ENCODE measurements at regions not wholly inside any gene's neighbourhood (a gene's known extent, or its start where the extent isn't known, plus 50 kb on each side); places are given as distances from the start of the nearest gene placed in this dataset.

- Histone ChIP-seq H3K4me3 (ENCODE audit: insufficient read depth, low read depth, low read length) (no peak overlapping the region), H3K27me3 (ENCODE audit: control insufficient read depth, insufficient read depth, low read length, poor library complexity, severe bottlenecking) (no peaks in the 10 kb centered on the region), H3K4me1 (ENCODE audit: control insufficient read depth, insufficient read depth, low read length) (peaks cover 19% of the 10 kb centered on the region), H3K36me3 (ENCODE audit: control insufficient read depth, insufficient read depth, low read length) (no peaks in the 10 kb centered on the region), H3K9me3 (ENCODE audit: control insufficient read depth, low read length) (no peaks in the 10 kb centered on the region), H3K27ac (ENCODE audit: insufficient read depth, low read depth, low read length, poor library complexity, severe bottlenecking) (no peak overlapping the region)
- 95 to 96% methylated on average over 15 of the region's 15 CpGs for WGBS, 2 experiments
Measured at GRCh38 chr5:141767671-141768070, 85.6 kb upstream of the ARAP3 start.

- peaks cover 8% of the 10 kb centered on the region for H3K4me1 ChIP-seq (ENCODE audit: control insufficient read depth, insufficient read depth, low read length)
- WGBS, 2 experiments = 79 to 80% methylated on average over 2 of the region's 2 CpGs
Measured at GRCh38 chr5:141765896-141766551, 84.0 kb upstream of the ARAP3 start.

DNA sequence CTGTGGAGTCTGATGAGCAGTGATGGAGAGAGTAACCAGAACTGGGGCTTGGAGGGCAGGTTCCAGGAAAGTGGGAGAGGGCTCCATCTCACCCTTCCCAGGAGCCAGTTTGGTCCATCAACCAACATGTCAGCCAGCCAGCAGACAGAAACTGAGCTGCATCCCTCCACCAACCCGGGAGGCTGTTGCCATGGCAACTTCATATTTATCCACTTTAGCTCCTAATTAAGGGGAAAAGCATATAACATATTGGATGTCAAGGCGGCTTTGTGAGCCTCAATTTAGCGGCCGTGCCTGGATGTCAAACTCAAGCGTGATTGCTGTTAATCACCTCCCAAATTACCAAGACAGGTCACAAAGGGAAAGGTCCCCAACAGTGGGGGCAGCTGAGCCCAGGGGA, 81.5 kb upstream of the ARAP3 start:
- Histone ChIP-seq H3K27ac (ENCODE audit: insufficient read depth, low read depth, low read length, poor library complexity, severe bottlenecking) (no peak overlapping the region), H3K9me3 (ENCODE audit: control insufficient read depth, low read length) (no peaks in the 10 kb centered on the region), H3K36me3 (ENCODE audit: control insufficient read depth, insufficient read depth, low read length) (no peaks in the 10 kb centered on the region), H3K27me3 (ENCODE audit: control insufficient read depth, insufficient read depth, low read length, poor library complexity, severe bottlenecking) (no peaks in the 10 kb centered on the region), H3K4me3 (ENCODE audit: insufficient read depth, low read depth, low read length) (no peak overlapping the region), H3K4me1 (ENCODE audit: control insufficient read depth, insufficient read depth, low read length) (peaks cover 18% of the 10 kb centered on the region)
- 93 to 97% methylated on average over 5 of the region's 5 CpGs for WGBS, 2 experiments

More at GRCh38 chr5:141765896-141766551, 84.0 kb upstream of the ARAP3 start:
- Histone ChIP-seq H3K36me3 (ENCODE audit: control insufficient read depth, insufficient read depth, low read length) (no peaks in the 10 kb centered on the region), H3K9me3 (ENCODE audit: control insufficient read depth, low read length) (no peaks in the 10 kb centered on the region), H3K4me3 (ENCODE audit: insufficient read depth, low read depth, low read length) (no peak overlapping the region), H3K27me3 (ENCODE audit: control insufficient read depth, insufficient read depth, low read length, poor library complexity, severe bottlenecking) (no peaks in the 10 kb centered on the region), H3K27ac (ENCODE audit: insufficient read depth, low read depth, low read length, poor library complexity, severe bottlenecking) (no peak overlapping the region)

- WGBS, 2 experiments = 88 to 93% methylated on average over 8 of the region's 8 CpGs
- no peak overlapping the region for H3K4me3 ChIP-seq (ENCODE audit: insufficient read depth, low read depth, low read length)
Measured at GRCh38 chr5:141762790-141763368, 80.8 kb upstream of the ARAP3 start.

GRCh38 chr5:141762316-141762715, 80.3 kb upstream of the ARAP3 start:
- H3K36me3 ChIP-seq (ENCODE audit: control insufficient read depth, insufficient read depth, low read length) = no peaks in the 10 kb centered on the region
- WGBS, 2 experiments = 84% methylated on average over 11 of the region's 11 CpGs
- peaks cover 30% of the 10 kb centered on the region for H3K4me1 ChIP-seq (ENCODE audit: control insufficient read depth, insufficient read depth, low read length)
- H3K27me3 ChIP-seq (ENCODE audit: control insufficient read depth, insufficient read depth, low read length, poor library complexity, severe bottlenecking) = no peaks in the 10 kb centered on the region
- H3K4me3 ChIP-seq (ENCODE audit: insufficient read depth, low read depth, low read length) = no peak overlapping the region
- H3K9me3 ChIP-seq (ENCODE audit: control insufficient read depth, low read length) = no peaks in the 10 kb centered on the region
- no peak overlapping the region for H3K27ac ChIP-seq (ENCODE audit: insufficient read depth, low read depth, low read length, poor library complexity, severe bottlenecking)

More at GRCh38 chr5:141762790-141763368, 80.8 kb upstream of the ARAP3 start:
- Histone ChIP-seq H3K27ac (ENCODE audit: insufficient read depth, low read depth, low read length, poor library complexity, severe bottlenecking) (no peak overlapping the region), H3K4me1 (ENCODE audit: control insufficient read depth, insufficient read depth, low read length) (peaks cover 25% of the 10 kb centered on the region), H3K36me3 (ENCODE audit: control insufficient read depth, insufficient read depth, low read length) (no peaks in the 10 kb centered on the region), H3K9me3 (ENCODE audit: control insufficient read depth, low read length) (no peaks in the 10 kb centered on the region), H3K27me3 (ENCODE audit: control insufficient read depth, insufficient read depth, low read length, poor library complexity, severe bottlenecking) (no peaks in the 10 kb centered on the region)

- H3K4me1 ChIP-seq (ENCODE audit: control insufficient read depth, insufficient read depth, low read length) = peaks cover 25% of the 10 kb centered on the region
- 73 to 74% methylated on average over 9 to 10 of the region's 10 CpGs for WGBS, 2 experiments
- H3K36me3 ChIP-seq (ENCODE audit: control insufficient read depth, insufficient read depth, low read length) = no peaks in the 10 kb centered on the region
- H3K4me3 ChIP-seq (ENCODE audit: insufficient read depth, low read depth, low read length) = no peak overlapping the region
- H3K9me3 ChIP-seq (ENCODE audit: control insufficient read depth, low read length) = no peaks in the 10 kb centered on the region
- no peak overlapping the region for H3K27ac ChIP-seq (ENCODE audit: insufficient read depth, low read depth, low read length, poor library complexity, severe bottlenecking)
- H3K27me3 ChIP-seq (ENCODE audit: control insufficient read depth, insufficient read depth, low read length, poor library complexity, severe bottlenecking) = no peaks in the 10 kb centered on the region
Measured at GRCh38 chr5:141760753-141761152, 78.7 kb upstream of the ARAP3 start.

DNA sequence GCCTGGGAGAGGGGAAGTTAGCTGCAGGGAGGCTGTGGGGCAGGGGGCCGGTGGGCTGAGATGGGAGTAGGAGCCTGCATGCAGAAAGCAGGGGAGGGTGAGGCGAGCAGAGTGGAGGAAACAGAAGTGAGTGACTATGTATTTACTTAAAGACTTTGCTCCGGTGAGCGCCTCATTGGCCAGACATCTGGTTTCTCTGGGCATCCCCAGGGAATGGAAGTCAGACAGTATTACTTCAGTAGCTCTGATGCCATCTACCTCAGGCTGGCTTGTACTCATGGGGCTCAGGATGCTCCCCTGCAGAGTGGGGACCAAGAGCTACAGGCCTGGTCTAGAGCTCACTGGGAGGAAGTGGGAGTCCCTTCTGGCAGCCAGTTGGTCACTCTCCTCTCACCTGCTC, 78.2 kb upstream of the ARAP3 start:
- WGBS, 2 experiments = 83 to 86% methylated on average over 4 of the region's 4 CpGs
- Histone ChIP-seq H3K4me1 (ENCODE audit: control insufficient read depth, insufficient read depth, low read length) (peaks cover 25% of the 10 kb centered on the region), H3K27me3 (ENCODE audit: control insufficient read depth, insufficient read depth, low read length, poor library complexity, severe bottlenecking) (no peaks in the 10 kb centered on the region), H3K9me3 (ENCODE audit: control insufficient read depth, low read length) (no peaks in the 10 kb centered on the region), H3K27ac (ENCODE audit: insufficient read depth, low read depth, low read length, poor library complexity, severe bottlenecking) (no peak overlapping the region), H3K4me3 (ENCODE audit: insufficient read depth, low read depth, low read length) (no peak overlapping the region), H3K36me3 (ENCODE audit: control insufficient read depth, insufficient read depth, low read length) (no peaks in the 10 kb centered on the region)

GRCh38 chr5:141758310-141758998, 76.4 kb upstream of the ARAP3 start:
- no peak overlapping the region for H3K27ac ChIP-seq (ENCODE audit: insufficient read depth, low read depth, low read length, poor library complexity, severe bottlenecking)
- peaks cover 25% of the 10 kb centered on the region for H3K4me1 ChIP-seq (ENCODE audit: control insufficient read depth, insufficient read depth, low read length)
- peaks cover 9% of the 10 kb centered on the region for H3K27me3 ChIP-seq (ENCODE audit: control insufficient read depth, insufficient read depth, low read length, poor library complexity, severe bottlenecking)
- no peaks in the 10 kb centered on the region for H3K9me3 ChIP-seq (ENCODE audit: control insufficient read depth, low read length)
- no peaks in the 10 kb centered on the region for H3K36me3 ChIP-seq (ENCODE audit: control insufficient read depth, insufficient read depth, low read length)
- 9 to 12% methylated on average over 22 of the region's 22 CpGs for WGBS, 2 experiments
- H3K4me3 ChIP-seq (ENCODE audit: insufficient read depth, low read depth, low read length) = no peak overlapping the region

DNA sequence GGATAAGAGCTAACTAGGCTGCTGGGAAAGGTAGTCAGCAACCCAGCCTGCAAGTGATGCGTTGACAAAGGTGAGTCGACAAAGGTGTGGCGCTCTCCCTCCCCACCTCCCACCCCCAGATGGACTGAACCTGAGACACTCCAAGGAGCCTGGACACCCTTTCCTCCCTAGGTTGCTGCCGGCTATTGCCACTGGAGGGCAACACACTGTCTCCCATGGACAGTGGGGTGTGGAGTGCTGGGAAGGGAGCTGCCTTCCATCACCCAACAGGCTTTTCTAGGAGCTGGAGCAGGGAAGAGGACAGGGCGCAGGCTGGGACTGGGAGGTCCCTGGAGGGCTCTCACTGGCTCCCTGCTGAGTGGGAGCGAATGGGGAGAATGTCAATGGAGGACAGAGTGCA, 75.4 kb upstream of the ARAP3 start:
- no peak overlapping the region for H3K4me3 ChIP-seq (ENCODE audit: insufficient read depth, low read depth, low read length)
- 60 to 65% methylated on average over 6 of the region's 6 CpGs for WGBS, 2 experiments
- H3K4me1 ChIP-seq (ENCODE audit: control insufficient read depth, insufficient read depth, low read length) = peaks cover 25% of the 10 kb centered on the region
- no peaks in the 10 kb centered on the region for H3K9me3 ChIP-seq (ENCODE audit: control insufficient read depth, low read length)
- H3K27ac ChIP-seq (ENCODE audit: insufficient read depth, low read depth, low read length, poor library complexity, severe bottlenecking) = no peak overlapping the region
- no peaks in the 10 kb centered on the region for H3K36me3 ChIP-seq (ENCODE audit: control insufficient read depth, insufficient read depth, low read length)
- H3K27me3 ChIP-seq (ENCODE audit: control insufficient read depth, insufficient read depth, low read length, poor library complexity, severe bottlenecking) = peaks cover 19% of the 10 kb centered on the region

DNA sequence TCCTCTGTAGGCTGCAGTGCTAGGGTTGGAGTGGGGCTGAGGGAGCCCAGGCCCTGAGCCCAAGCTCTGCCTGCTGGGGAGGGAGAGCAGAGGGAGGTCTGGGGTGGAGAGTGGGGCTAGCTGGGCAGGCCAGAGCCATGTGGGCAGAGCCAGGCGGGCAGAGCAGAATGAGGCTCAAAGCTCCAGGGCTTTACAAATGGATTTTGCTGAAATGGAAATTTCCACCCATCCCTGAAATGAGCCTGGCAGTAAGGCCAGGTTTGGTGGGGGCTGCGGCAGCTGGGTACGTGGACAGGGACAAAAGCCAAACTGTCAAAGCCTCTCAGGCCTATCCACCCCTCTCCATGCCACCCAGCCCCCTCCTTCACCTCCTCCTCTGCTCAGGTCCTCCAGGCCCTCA, 74.2 kb upstream of the ARAP3 start:
- no peak overlapping the region for H3K4me3 ChIP-seq (ENCODE audit: insufficient read depth, low read depth, low read length)
- no peaks in the 10 kb centered on the region for H3K36me3 ChIP-seq (ENCODE audit: control insufficient read depth, insufficient read depth, low read length)
- peaks cover 25% of the 10 kb centered on the region for H3K4me1 ChIP-seq (ENCODE audit: control insufficient read depth, insufficient read depth, low read length)
- H3K9me3 ChIP-seq (ENCODE audit: control insufficient read depth, low read length) = no peaks in the 10 kb centered on the region
- no peak overlapping the region for H3K27ac ChIP-seq (ENCODE audit: insufficient read depth, low read depth, low read length, poor library complexity, severe bottlenecking)
- peaks cover 23% of the 10 kb centered on the region for H3K27me3 ChIP-seq (ENCODE audit: control insufficient read depth, insufficient read depth, low read length, poor library complexity, severe bottlenecking)
- 82 to 86% methylated on average over 3 of the region's 3 CpGs for WGBS, 2 experiments

All from ectodermal cell (in vitro differentiated cells).